MM.1S (cell line): ENCODE measurements at regions not wholly inside any gene's neighbourhood (a gene's known extent, or its start where the extent isn't known, plus 50 kb on each side); places are given as distances from the start of the nearest gene placed in this dataset.

Experiments used
- CTCF ChIP-seq: fragments of 300-600 bp; sonication (generic); IDR thresholded peaks from 2 replicates; pipeline ENCODE4 v1.5.1; 2016; ENCODE audit warnings: antibody characterized with exemption, low read length, mixed read lengths
- EZH2phosphoT487 ChIP-seq: fragments of 300-600 bp; sonication (generic); IDR thresholded peaks from 2 replicates; pipeline ENCODE4 v1.6.1; 2018; ENCODE audit warnings: antibody characterized with exemption, low read length

- TF ChIP-seq CTCF (no peak), EZH2phosphoT487 (no peak)
Measured at GRCh38 chr12:87074781-87075180, 818.6 kb upstream of the MGAT4C start.
